Smooth muscle cell (in vitro differentiated cells): ENCODE measurements at regions not wholly inside any gene's neighbourhood (a gene's known extent, or its start where the extent isn't known, plus 50 kb on each side); places are given as distances from the start of the nearest gene placed in this dataset.

Experiments
- DNase-seq: peaks from one replicate; lab custom pipeline; 2025; ENCODE audit not compliant: unreplicated experiment; lab: John Stamatoyannopoulos, UW
- H2AFZ ChIP-seq: fragments of 200-600 bp; sonication (generic); 2 replicates; pipeline ENCODE4 v1.6.0; 2016; ENCODE audit warnings: antibody characterized with exemption, low read depth, mild to moderate bottlenecking
- H3F3A ChIP-seq: fragments of 200-600 bp; sonication (generic); 2 replicates; pipeline ENCODE4 v1.6.0; 2017; ENCODE audit warnings: antibody characterized with exemption, low read depth
- H3K27ac ChIP-seq: fragments of 200-600 bp; sonication (generic); 2 replicates; pipeline ENCODE4 v1.5.1; 2016; ENCODE audit warnings: low read depth, mild to moderate bottlenecking
- H3K27me3 ChIP-seq: fragments of 200-600 bp; sonication (generic); 2 replicates; pipeline ENCODE4 v1.6.1; 2016; ENCODE audit warnings: low read depth, mild to moderate bottlenecking
- H3K36me3 ChIP-seq: fragments of 200-600 bp; sonication (generic); 2 replicates; pipeline ENCODE4 v1.5.1; 2016; ENCODE audit warnings: low read depth
- H3K4me1 ChIP-seq: fragments of 200-600 bp; sonication (generic); 2 replicates; pipeline ENCODE4 v1.5.1; 2016; ENCODE audit warnings: low read depth
- H3K4me2 ChIP-seq: fragments of 200-600 bp; sonication (generic); 2 replicates; pipeline ENCODE4 v1.6.0; 2016; ENCODE audit warnings: mild to moderate bottlenecking
- H3K4me3 ChIP-seq: fragments of 200-600 bp; sonication (generic); 2 replicates; pipeline ENCODE4 v1.5.1; 2016; ENCODE audit warnings: mild to moderate bottlenecking
- H3K79me2 ChIP-seq: fragments of 200-600 bp; sonication (generic); 2 replicates; pipeline ENCODE4 v1.6.0; 2016; ENCODE audit warnings: low read depth, mild to moderate bottlenecking
- H3K9ac ChIP-seq: fragments of 200-600 bp; sonication (generic); 2 replicates; pipeline ENCODE4 v1.6.0; 2016; ENCODE audit warnings: low read depth
- H3K9me3 ChIP-seq: fragments of 200-600 bp; sonication (generic); replicated peaks from 2 replicates; pipeline ENCODE4 v1.5.1; 2016; ENCODE audit warnings: low read depth
- H4K20me1 ChIP-seq: fragments of 200-600 bp; sonication (generic); 2 replicates; pipeline ENCODE4 v1.6.0; 2016; ENCODE audit warnings: low read depth
- CTCF ChIP-seq: fragments of 200-600 bp; sonication (generic); IDR thresholded peaks from 2 replicates; pipeline ENCODE4 v1.5.1; 2017; ENCODE audit warnings: borderline replicate concordance, mild to moderate bottlenecking, antibody characterized with exemption; ENCODE audit not compliant: insufficient read depth, poor library complexity, severe bottlenecking
- WGBS: methylation state at CpG from one replicate; pipeline ENCODE4 v1.1.7; 2016; ENCODE audit warnings: low lambda C conversion rate; 5-methylcytosine and 5-hydroxymethylcytosine counted together

- no peak overlapping the region for H3K4me2 ChIP-seq
- H3K27ac ChIP-seq = no peak overlapping the region
- H3K79me2 ChIP-seq = no peaks in the 10 kb centered on the region
- no peaks in the 10 kb centered on the region for H3K36me3 ChIP-seq
- H2AFZ ChIP-seq = no peak overlapping the region
- H3K4me3 ChIP-seq = no peak overlapping the region
- no peaks in the 10 kb centered on the region for H4K20me1 ChIP-seq
- no peak overlapping the region for H3K9ac ChIP-seq
- peaks cover 68% of the 10 kb centered on the region for H3K27me3 ChIP-seq
- H3K9me3 ChIP-seq = no peaks in the 10 kb centered on the region
- 92% methylated on average over 4 of the region's 4 CpGs for whole genome bisulfite sequencing
- DNase-seq = no peak
- no peaks in the 10 kb centered on the region for H3F3A ChIP-seq
- TF ChIP-seq CTCF = no peak
- H3K4me1 ChIP-seq = no peaks in the 10 kb centered on the region
Measured at GRCh38 chr20:60219231-60219630, 261.0 kb downstream of the CDH26 start.

GRCh38 chr20:60219984-60220562 is 261.9 kb downstream of the CDH26 start:
- Histone ChIP-seq H3K4me2 (no peak overlapping the region), H3K9ac (no peak overlapping the region), H3K4me3 (no peak overlapping the region), H3K36me3 (no peaks in the 10 kb centered on the region), H3K9me3 (no peaks in the 10 kb centered on the region), H3K79me2 (no peaks in the 10 kb centered on the region), H3K27me3 (peaks cover 65% of the 10 kb centered on the region), H3K27ac (no peak overlapping the region), H3K4me1 (no peaks in the 10 kb centered on the region), H2AFZ (no peak overlapping the region), H4K20me1 (no peaks in the 10 kb centered on the region), H3F3A (no peaks in the 10 kb centered on the region)
- DNase-seq = no peak
- TF ChIP-seq CTCF = no peak
- 79% methylated on average over 9 of the region's 9 CpGs for WGBS

GRCh38 chr20:60220706-60221105 is 262.5 kb downstream of the CDH26 start:
- Histone ChIP-seq H3K36me3 (no peaks in the 10 kb centered on the region), H3K9ac (no peak overlapping the region), H3F3A (no peaks in the 10 kb centered on the region), H3K9me3 (no peaks in the 10 kb centered on the region), H3K4me3 (no peak overlapping the region), H2AFZ (no peak overlapping the region), H4K20me1 (no peaks in the 10 kb centered on the region), H3K27ac (no peak overlapping the region), H3K4me1 (no peaks in the 10 kb centered on the region), H3K79me2 (no peaks in the 10 kb centered on the region), H3K27me3 (peaks cover 65% of the 10 kb centered on the region), H3K4me2 (no peak overlapping the region)
- WGBS = 91% methylated on average over 8 of the region's 8 CpGs
- no peak for TF ChIP-seq CTCF
- no peak for DNase-seq

- no peaks in the 10 kb centered on the region for H3K36me3 ChIP-seq
- H3K79me2 ChIP-seq = no peaks in the 10 kb centered on the region
- no peak overlapping the region for H3K4me3 ChIP-seq
- H3K27ac ChIP-seq = no peak overlapping the region
- peaks cover 57% of the 10 kb centered on the region for H3K27me3 ChIP-seq
- no peak for TF ChIP-seq CTCF
- H3K4me2 ChIP-seq = no peak overlapping the region
- DNase-seq = no peak
- no peaks in the 10 kb centered on the region for H3K4me1 ChIP-seq
- H3K9ac ChIP-seq = no peak overlapping the region
- 86% methylated on average over 3 of the region's 3 CpGs for WGBS
- no peaks in the 10 kb centered on the region for H3F3A ChIP-seq
- no peaks in the 10 kb centered on the region for H4K20me1 ChIP-seq
- no peaks in the 10 kb centered on the region for H3K9me3 ChIP-seq
- H2AFZ ChIP-seq = no peak overlapping the region
Measured at GRCh38 chr20:60221593-60221992, 263.4 kb downstream of the CDH26 start.
